Suprapubic skin (tissue), 3 donors: ENCODE measurements at regions not wholly inside any gene's neighbourhood (a gene's known extent, or its start where the extent isn't known, plus 50 kb on each side); places are given as distances from the start of the nearest gene placed in this dataset.

Experiments used
- POLR2AphosphoS5 ChIP-seq, 3 donors: sonication (generic); formaldehyde crosslinking; IDR thresholded peaks; one replicate each; pipeline ENCODE4 v1.6.1; 2017; ENCODE audit warnings: antibody characterized with exemption in 3 of 3
- TF ChIP-seq, protein P1 (sequence below), 2 donors: fragments of 200-600 bp in 1 of 2; fragments of 450-650 bp in 1 of 2; sonication (generic) in 1 of 2; IDR thresholded peaks; one replicate each; pipeline ENCODE4 v1.5.1; 2016 to 2019; ENCODE audit warnings: antibody characterized with exemption in 2 of 2, mild to moderate bottlenecking in 1 of 2, moderate library complexity in 1 of 2

DNA sequence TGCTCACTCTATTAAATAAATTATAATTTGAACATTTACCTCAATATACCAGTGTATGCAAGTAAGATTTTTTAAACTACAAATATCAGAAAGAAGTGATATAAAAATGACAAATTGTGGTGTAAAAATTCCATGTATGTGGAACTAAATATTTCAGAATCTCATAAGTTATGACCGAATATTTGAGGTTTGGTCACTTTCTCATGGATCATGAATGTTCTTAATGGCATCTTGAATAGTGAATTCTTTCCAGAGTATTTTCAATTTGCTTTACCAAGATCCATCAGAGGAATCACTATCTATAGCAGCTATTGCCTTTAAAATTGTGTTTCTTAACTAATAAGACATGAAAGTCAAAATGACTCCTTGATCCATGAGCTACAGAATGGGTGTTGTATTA is 950.6 kb downstream of the TBC1D32 start:
- TF ChIP-seq, protein P1, sequence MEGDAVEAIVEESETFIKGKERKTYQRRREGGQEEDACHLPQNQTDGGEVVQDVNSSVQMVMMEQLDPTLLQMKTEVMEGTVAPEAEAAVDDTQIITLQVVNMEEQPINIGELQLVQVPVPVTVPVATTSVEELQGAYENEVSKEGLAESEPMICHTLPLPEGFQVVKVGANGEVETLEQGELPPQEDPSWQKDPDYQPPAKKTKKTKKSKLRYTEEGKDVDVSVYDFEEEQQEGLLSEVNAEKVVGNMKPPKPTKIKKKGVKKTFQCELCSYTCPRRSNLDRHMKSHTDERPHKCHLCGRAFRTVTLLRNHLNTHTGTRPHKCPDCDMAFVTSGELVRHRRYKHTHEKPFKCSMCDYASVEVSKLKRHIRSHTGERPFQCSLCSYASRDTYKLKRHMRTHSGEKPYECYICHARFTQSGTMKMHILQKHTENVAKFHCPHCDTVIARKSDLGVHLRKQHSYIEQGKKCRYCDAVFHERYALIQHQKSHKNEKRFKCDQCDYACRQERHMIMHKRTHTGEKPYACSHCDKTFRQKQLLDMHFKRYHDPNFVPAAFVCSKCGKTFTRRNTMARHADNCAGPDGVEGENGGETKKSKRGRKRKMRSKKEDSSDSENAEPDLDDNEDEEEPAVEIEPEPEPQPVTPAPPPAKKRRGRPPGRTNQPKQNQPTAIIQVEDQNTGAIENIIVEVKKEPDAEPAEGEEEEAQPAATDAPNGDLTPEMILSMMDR (IDR thresholded peaks at IDR 0.05), result no peak
- no peak for TF ChIP-seq POLR2AphosphoS5 (IDR thresholded peaks at IDR 0.05)
